Spleen (tissue), 7 donors: ENCODE measurements at regions not wholly inside any gene's neighbourhood (a gene's known extent, or its start where the extent isn't known, plus 50 kb on each side); places are given as distances from the start of the nearest gene placed in this dataset.

Experiments
- POLR2AphosphoS5 ChIP-seq, 3 donors: sonication (generic); formaldehyde crosslinking; IDR thresholded peaks; one replicate each; pipeline ENCODE4 v1.5.1; 2017; ENCODE audit warnings: antibody characterized with exemption in 3 of 3
- TF ChIP-seq, protein P1 (sequence below), 11 experiments: fragments of 200-600 bp in 7 of 11; fragments of 450-650 bp in 4 of 11; sonication (generic) in 4 of 11; IDR thresholded peaks in 8 of 11; conservative IDR thresholded peaks in 3 of 11; 1 replicate in 7 of 11; 2 replicates in 4 of 11; pipeline versions ENCODE4 v1.4.0 to v1.8.0; 2016 to 2021; ENCODE audit warnings: antibody characterized with exemption in 11 of 11, inconsistent platforms in 4 of 11, mild to moderate bottlenecking in 1 of 11
- donor health status: DM: no; HTN: no; CAD: no; lungs with moderate emphysema.
- donor health status: DM: no; HTN: no; CAD: no.
- donor health status: DM: no; HTN: no; CAD: no.

DNA sequence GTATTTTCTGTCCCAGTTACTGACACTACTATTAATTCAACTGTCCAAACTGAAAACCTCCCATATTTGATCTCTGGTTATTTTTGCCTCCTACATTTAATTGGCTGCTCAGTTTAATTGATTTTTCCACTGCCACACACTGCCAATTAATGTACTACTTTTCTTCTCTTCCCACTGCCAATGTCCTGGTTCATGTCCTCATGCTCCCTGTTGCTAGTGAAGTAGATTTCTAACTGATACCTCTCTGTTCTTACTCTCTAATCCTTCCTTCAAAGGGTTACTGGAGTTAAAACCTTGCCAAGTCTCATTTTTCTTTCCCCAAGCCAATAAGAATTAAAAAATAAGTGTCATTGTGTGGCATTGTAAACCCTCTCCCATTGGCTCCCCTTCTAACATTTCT lies 440.6 kb upstream of the JAG1 start:
- TF ChIP-seq, protein P1, sequence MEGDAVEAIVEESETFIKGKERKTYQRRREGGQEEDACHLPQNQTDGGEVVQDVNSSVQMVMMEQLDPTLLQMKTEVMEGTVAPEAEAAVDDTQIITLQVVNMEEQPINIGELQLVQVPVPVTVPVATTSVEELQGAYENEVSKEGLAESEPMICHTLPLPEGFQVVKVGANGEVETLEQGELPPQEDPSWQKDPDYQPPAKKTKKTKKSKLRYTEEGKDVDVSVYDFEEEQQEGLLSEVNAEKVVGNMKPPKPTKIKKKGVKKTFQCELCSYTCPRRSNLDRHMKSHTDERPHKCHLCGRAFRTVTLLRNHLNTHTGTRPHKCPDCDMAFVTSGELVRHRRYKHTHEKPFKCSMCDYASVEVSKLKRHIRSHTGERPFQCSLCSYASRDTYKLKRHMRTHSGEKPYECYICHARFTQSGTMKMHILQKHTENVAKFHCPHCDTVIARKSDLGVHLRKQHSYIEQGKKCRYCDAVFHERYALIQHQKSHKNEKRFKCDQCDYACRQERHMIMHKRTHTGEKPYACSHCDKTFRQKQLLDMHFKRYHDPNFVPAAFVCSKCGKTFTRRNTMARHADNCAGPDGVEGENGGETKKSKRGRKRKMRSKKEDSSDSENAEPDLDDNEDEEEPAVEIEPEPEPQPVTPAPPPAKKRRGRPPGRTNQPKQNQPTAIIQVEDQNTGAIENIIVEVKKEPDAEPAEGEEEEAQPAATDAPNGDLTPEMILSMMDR (IDR thresholded peaks at IDR 0.05 in 8 of 11, conservative IDR thresholded peaks at IDR 0.05 in 3 of 11) = no peak
- no peak for TF ChIP-seq POLR2AphosphoS5 (IDR thresholded peaks at IDR 0.05)
